HG03571 (cell line): ENCODE measurements at regions not wholly inside any gene's neighbourhood (a gene's known extent, or its start where the extent isn't known, plus 50 kb on each side); places are given as distances from the start of the nearest gene placed in this dataset.
"Not testable (repeated sequence)": the region's sequence is repeated elsewhere in the genome, so short reads cannot be mapped to it uniquely, and the experiment has no call there.

Source experiments
- ATAC-seq: cut with Tn5 transposase; IDR thresholded peaks from one replicate; pipeline ENCODE4 v1.9.1; 2021; ENCODE audit not compliant: unreplicated experiment

- no peak for ATAC-seq
Observed at GRCh38 chr2:14960686-14961324, 328.3 kb downstream of the LRATD1 start.

GRCh38 chr2:14967729-14968128 is 335.2 kb downstream of the LRATD1 start:
- ATAC-seq = no peak

GRCh38 chr2:14975381-14975780 is 342.9 kb downstream of the LRATD1 start:
- ATAC-seq = no peak

- no peak for ATAC-seq
Observed at GRCh38 chr2:14977021-14977420, 344.5 kb downstream of the LRATD1 start.

GRCh38 chr2:14978845-14979244 is 346.3 kb downstream of the LRATD1 start:
- ATAC-seq = no peak

GRCh38 chr2:14982790-14983189 is 350.3 kb downstream of the LRATD1 start:
- ATAC-seq = no peak

GRCh38 chr2:14988600-14988999 is 356.1 kb downstream of the LRATD1 start:
- ATAC-seq = no peak

GRCh38 chr2:14991723-14992122 is 359.2 kb downstream of the LRATD1 start:
- ATAC-seq = no peak

GRCh38 chr2:14994721-14995120 is 362.2 kb downstream of the LRATD1 start:
- no peak for ATAC-seq

GRCh38 chr2:14996351-14997014 is 364.0 kb downstream of the LRATD1 start:
- ATAC-seq = no peak

GRCh38 chr2:14998546-14998945 is 366.0 kb downstream of the LRATD1 start:
- ATAC-seq = no peak

GRCh38 chr2:14999114-14999661 is 366.7 kb downstream of the LRATD1 start:
- ATAC-seq = no peak

- ATAC-seq = not testable (repeated sequence)
Observed at GRCh38 chr2:15002519-15002918, 370.0 kb downstream of the LRATD1 start.

GRCh38 chr2:15006667-15007066 is 374.1 kb downstream of the LRATD1 start:
- ATAC-seq = peak; percentile 76

- ATAC-seq = no peak
Observed at GRCh38 chr2:15009681-15010080, 377.2 kb downstream of the LRATD1 start.

GRCh38 chr2:15010346-15010745 is 377.8 kb downstream of the LRATD1 start:
- no peak for ATAC-seq

GRCh38 chr2:15018814-15019213 is 386.3 kb downstream of the LRATD1 start:
- ATAC-seq = no peak

- ATAC-seq = no peak
Observed at GRCh38 chr2:15023221-15023620, 390.7 kb downstream of the LRATD1 start.

- no peak for ATAC-seq
Observed at GRCh38 chr2:15028406-15028805, 395.9 kb downstream of the LRATD1 start.

- ATAC-seq = peak; percentile 87
Observed at GRCh38 chr2:15031745-15032240, 399.3 kb downstream of the LRATD1 start.

- no peak for ATAC-seq
Observed at GRCh38 chr2:15034246-15034645, 401.7 kb downstream of the LRATD1 start.

GRCh38 chr2:15034860-15035259 is 402.3 kb downstream of the LRATD1 start:
- ATAC-seq = no peak
